K562 (cell line): ENCODE measurements at regions not wholly inside any gene's neighbourhood (a gene's known extent, or its start where the extent isn't known, plus 50 kb on each side); places are given as distances from the start of the nearest gene placed in this dataset.

ENCODE experiments used
- IRF9 ChIP-seq: fragments of 450-650 bp; IDR thresholded peaks from 2 replicates; pipeline ENCODE4 v1.6.1; 2016; ENCODE audit warnings: missing biosample characterization, missing genetic modification characterization
- POLR2A ChIP-seq: fragments of 450-650 bp; conservative IDR thresholded peaks from 2 replicates; pipeline ENCODE4 v1.6.1; 2016

GRCh38 chr14:65332141-65332871, 80.2 kb upstream of the FUT8 start:
- TF ChIP-seq POLR2A (no peak), IRF9 (tag) (no peak)
